ENCODE measurements at regions not wholly inside any gene's neighbourhood (a gene's known extent, or its start where the extent isn't known, plus 50 kb on each side); places are given as distances from the start of the nearest gene placed in this dataset.

DNA sequence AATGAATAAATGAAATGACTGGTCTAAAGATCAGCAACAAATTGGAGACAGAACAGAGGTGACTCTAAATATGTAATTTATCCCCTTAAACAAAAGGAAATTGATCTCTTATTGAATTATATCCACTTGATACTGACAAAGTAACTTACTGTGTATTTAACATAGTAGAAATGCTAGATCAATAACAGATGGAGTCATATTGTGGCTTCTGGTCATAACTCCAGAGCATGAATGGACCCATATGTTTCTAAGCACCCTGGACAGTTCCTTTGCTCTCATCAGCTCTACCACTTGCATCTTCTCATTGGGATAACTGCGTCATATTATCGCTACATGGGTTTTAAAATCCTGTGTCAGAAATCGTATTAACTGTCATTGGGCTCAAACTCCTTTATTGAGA, 222.3 kb downstream of the ETS1 start:
- Histone ChIP-seq H3K9me2 (ENCODE audit: insufficient read depth, low read length) (no peaks in the 10 kb centered on the region), H3K4me2 (ENCODE audit: low read length) (no peak overlapping the region), H3K27me3 (ENCODE audit: insufficient read depth, low read depth, low read length) (no peaks in the 10 kb centered on the region), H2AFZ (ENCODE audit: low read depth, low read length) (no peak overlapping the region), H3F3A (ENCODE audit: insufficient read depth, low read length, poor library complexity, severe bottlenecking) (no peaks in the 10 kb centered on the region), H3K36me3 (ENCODE audit: insufficient read depth, low read length) (no peaks in the 10 kb centered on the region), H3K79me2 (replicated peaks; ENCODE audit: insufficient read depth, low read length) (no peaks in the 10 kb centered on the region), H3K4me3 (ENCODE audit: low read length) (no peak overlapping the region), H4K20me1 (ENCODE audit: insufficient read depth) (no peaks in the 10 kb centered on the region), H3K9ac (ENCODE audit: low read length) (no peak overlapping the region), H3K9me3 (ENCODE audit: low read length) (no peaks in the 10 kb centered on the region), H3K27ac (ENCODE audit: low read length) (no peak overlapping the region)
- no peak for TF ChIP-seq POLR2AphosphoS5 (IDR thresholded peaks at IDR 0.05)
- no peak for TF ChIP-seq RAD21 (conservative IDR thresholded peaks at IDR 0.05)
- TF ChIP-seq, protein P1, sequence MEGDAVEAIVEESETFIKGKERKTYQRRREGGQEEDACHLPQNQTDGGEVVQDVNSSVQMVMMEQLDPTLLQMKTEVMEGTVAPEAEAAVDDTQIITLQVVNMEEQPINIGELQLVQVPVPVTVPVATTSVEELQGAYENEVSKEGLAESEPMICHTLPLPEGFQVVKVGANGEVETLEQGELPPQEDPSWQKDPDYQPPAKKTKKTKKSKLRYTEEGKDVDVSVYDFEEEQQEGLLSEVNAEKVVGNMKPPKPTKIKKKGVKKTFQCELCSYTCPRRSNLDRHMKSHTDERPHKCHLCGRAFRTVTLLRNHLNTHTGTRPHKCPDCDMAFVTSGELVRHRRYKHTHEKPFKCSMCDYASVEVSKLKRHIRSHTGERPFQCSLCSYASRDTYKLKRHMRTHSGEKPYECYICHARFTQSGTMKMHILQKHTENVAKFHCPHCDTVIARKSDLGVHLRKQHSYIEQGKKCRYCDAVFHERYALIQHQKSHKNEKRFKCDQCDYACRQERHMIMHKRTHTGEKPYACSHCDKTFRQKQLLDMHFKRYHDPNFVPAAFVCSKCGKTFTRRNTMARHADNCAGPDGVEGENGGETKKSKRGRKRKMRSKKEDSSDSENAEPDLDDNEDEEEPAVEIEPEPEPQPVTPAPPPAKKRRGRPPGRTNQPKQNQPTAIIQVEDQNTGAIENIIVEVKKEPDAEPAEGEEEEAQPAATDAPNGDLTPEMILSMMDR (IDR thresholded peaks at IDR 0.05; ENCODE audit: poor library complexity, severe bottlenecking), result no peak
- TF ChIP-seq TAF1 (IDR thresholded peaks at IDR 0.05; ENCODE audit: low read depth), result no peak
- TF ChIP-seq EZH2 (IDR thresholded peaks at IDR 0.05; ENCODE audit: borderline replicate concordance, insufficient read depth, low read length, poor library complexity, severe bottlenecking), result no peak
- TF ChIP-seq MXI1 (conservative IDR thresholded peaks at IDR 0.05; ENCODE audit: poor library complexity, severe bottlenecking), result no peak
- TF ChIP-seq SMC3 (conservative IDR thresholded peaks at IDR 0.05; ENCODE audit: poor library complexity), result no peak
- no peak for TF ChIP-seq EP300 (conservative IDR thresholded peaks at IDR 0.05; ENCODE audit: poor library complexity, severe bottlenecking)
- TF ChIP-seq, protein P2, sequence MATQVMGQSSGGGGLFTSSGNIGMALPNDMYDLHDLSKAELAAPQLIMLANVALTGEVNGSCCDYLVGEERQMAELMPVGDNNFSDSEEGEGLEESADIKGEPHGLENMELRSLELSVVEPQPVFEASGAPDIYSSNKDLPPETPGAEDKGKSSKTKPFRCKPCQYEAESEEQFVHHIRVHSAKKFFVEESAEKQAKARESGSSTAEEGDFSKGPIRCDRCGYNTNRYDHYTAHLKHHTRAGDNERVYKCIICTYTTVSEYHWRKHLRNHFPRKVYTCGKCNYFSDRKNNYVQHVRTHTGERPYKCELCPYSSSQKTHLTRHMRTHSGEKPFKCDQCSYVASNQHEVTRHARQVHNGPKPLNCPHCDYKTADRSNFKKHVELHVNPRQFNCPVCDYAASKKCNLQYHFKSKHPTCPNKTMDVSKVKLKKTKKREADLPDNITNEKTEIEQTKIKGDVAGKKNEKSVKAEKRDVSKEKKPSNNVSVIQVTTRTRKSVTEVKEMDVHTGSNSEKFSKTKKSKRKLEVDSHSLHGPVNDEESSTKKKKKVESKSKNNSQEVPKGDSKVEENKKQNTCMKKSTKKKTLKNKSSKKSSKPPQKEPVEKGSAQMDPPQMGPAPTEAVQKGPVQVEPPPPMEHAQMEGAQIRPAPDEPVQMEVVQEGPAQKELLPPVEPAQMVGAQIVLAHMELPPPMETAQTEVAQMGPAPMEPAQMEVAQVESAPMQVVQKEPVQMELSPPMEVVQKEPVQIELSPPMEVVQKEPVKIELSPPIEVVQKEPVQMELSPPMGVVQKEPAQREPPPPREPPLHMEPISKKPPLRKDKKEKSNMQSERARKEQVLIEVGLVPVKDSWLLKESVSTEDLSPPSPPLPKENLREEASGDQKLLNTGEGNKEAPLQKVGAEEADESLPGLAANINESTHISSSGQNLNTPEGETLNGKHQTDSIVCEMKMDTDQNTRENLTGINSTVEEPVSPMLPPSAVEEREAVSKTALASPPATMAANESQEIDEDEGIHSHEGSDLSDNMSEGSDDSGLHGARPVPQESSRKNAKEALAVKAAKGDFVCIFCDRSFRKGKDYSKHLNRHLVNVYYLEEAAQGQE (IDR thresholded peaks at IDR 0.05; ENCODE audit: borderline replicate concordance), result no peak

DNA sequence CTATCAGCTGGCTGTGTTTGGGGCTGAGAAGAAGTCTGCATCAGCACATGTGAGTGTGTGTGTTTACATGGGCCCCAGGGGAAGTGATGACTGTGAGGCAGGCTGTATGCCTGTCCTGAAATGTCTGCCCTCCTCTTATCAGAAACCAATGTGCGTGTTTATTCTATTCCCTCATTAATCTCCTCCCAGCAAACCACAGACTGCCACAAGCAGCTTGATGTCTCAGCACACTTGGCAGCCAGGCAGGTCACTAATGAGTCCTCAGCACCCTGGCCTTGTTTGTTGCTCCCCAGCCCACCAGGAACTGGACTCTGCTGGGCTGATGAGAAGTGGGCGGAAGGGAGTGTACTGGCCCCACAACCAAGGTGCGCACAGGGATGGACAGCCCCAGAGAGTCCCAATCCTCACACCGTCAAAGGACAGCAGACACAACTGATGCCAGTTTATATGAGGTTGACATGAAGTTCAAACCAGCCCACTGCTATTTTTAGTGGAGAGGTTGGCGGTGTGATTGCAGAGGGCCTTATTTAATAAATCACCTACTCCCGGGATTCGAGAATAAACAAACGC, 225.8 kb downstream of the ETS1 start:
- Histone ChIP-seq H3F3A (ENCODE audit: insufficient read depth, low read length, poor library complexity, severe bottlenecking) (no peaks in the 10 kb centered on the region), H2AFZ (ENCODE audit: low read depth, low read length) (no peak overlapping the region), H4K20me1 (ENCODE audit: insufficient read depth) (no peaks in the 10 kb centered on the region), H3K4me2 (ENCODE audit: low read length) (no peak overlapping the region), H3K9me2 (ENCODE audit: insufficient read depth, low read length) (no peaks in the 10 kb centered on the region), H3K27me3 (ENCODE audit: insufficient read depth, low read depth, low read length) (no peaks in the 10 kb centered on the region), H3K79me2 (replicated peaks; ENCODE audit: insufficient read depth, low read length) (no peaks in the 10 kb centered on the region), H3K4me3 (ENCODE audit: low read length) (no peak overlapping the region), H3K9ac (ENCODE audit: low read length) (no peak overlapping the region), H3K9me3 (ENCODE audit: low read length) (no peaks in the 10 kb centered on the region), H3K27ac (ENCODE audit: low read length) (no peak overlapping the region), H3K36me3 (ENCODE audit: insufficient read depth, low read length) (no peaks in the 10 kb centered on the region)
- TF ChIP-seq EZH2 (IDR thresholded peaks at IDR 0.05; ENCODE audit: borderline replicate concordance, insufficient read depth, low read length, poor library complexity, severe bottlenecking), result no peak
- no peak for TF ChIP-seq RAD21 (conservative IDR thresholded peaks at IDR 0.05)
- TF ChIP-seq EP300 (conservative IDR thresholded peaks at IDR 0.05; ENCODE audit: poor library complexity, severe bottlenecking), result no peak
